Hippocampal formation (tissue), 2 donors: ENCODE measurements at regions not wholly inside any gene's neighbourhood (a gene's known extent, or its start where the extent isn't known, plus 50 kb on each side); places are given as distances from the start of the nearest gene placed in this dataset.

Experiments
- DNase-seq, 2 donors: peaks; one replicate each; lab custom pipeline; 2025; lab: John Stamatoyannopoulos, UW

DNA sequence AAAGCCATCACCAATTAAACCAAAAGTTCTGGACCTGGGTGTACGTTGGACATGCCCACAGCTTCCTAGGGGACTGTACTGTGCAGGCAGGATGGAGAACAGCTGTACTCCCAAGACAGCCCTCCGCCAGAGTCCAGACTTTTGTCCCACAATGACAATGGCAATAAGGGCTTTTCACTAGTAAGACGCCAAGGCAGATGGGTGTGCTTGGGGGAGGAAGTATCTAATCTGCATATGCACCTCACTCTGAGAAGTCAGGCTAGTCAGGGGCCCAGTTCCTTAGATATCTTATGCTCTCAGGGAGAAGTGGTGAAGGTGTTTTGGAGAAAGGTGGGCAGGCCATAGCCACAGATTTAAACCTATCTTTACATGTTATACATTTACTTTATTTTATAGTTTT, 85.1 kb upstream of the USP47 start:
- no peak for DNase-seq

- DNase-seq: no peak
Measured at GRCh38 chr11:11755871-11756270, 85.9 kb upstream of the USP47 start.

GRCh38 chr11:11752679-11753078, 89.1 kb upstream of the USP47 start:
- DNase-seq: no peak

- no peak for DNase-seq
Measured at GRCh38 chr11:11750017-11750878, 91.5 kb upstream of the USP47 start.

DNA sequence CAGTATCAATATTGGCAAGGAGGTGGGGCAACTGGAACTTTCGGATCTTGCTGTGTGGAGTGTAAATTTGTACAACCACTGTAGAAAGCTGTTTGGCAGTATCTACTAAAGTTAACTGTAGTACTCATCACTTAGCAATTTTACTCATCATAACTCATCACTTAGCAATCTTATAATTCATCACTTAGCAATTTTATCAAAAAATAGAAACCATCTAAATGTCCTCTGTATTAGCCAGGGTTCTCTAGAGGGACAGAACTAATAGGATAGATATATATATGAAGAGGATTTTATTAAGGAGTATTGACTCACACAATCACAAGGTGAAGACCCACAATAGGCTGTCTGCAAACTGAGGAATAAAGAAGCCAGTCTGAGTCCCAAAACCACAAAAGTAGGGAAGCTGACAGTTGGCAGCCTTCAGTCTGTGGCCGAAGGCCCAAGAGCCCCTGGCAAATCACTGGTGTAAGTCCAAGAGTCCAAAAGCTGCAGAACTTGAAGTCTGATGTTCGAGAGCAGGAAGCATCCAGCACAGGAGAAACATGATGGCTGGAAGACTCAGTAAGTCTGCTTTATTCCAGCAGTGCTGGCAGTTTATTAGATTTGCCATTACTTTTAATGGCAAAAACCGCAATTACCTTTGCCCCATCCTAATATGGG, 92.9 kb upstream of the USP47 start:
- no peak for DNase-seq

GRCh38 chr11:11747570-11747969, 94.2 kb upstream of the USP47 start:
- no peak for DNase-seq

DNA sequence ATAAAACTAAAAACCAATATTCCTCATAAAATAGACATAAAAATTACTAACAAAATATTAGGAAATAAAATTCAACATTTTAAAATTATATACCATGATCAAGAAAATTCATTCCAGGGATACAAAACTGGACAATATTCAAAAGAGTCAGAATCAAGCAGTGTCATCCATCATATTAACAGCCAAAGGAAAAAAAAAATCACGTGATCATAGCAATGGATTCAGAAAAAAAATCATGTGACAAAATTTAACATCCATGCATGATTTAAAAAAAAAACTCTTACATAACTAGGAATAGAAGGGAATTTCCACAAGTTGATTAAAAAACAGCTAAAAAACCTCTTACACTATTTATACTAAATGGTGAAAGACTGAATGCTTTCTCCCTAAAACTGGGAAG, 95.3 kb upstream of the USP47 start:
- no peak for DNase-seq

DNA sequence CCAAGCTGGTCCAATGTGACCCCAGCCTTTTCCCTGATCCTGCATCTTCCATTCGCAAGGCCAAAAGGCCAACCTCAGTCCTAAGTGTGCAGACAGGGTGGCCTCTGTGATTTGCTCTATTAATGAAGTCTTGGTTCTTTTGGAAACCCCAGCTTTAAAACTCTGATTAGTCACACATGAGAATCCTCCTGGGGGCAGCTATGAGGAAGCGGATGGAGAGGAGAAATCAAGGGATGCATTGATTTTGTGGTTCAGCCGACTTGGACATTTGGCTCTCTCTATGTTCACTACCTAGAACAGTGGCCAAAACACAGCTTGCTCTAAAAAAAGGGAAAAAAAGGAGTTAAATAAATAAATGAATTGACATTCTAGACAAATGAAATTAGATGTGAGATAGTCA, 98.6 kb upstream of the USP47 start:
- no peak for DNase-seq

GRCh38 chr11:11742486-11742885, 99.3 kb upstream of the USP47 start:
- no peak for DNase-seq

- DNase-seq: no peak
Measured at GRCh38 chr11:11740836-11741235, 100.9 kb upstream of the USP47 start.

DNA sequence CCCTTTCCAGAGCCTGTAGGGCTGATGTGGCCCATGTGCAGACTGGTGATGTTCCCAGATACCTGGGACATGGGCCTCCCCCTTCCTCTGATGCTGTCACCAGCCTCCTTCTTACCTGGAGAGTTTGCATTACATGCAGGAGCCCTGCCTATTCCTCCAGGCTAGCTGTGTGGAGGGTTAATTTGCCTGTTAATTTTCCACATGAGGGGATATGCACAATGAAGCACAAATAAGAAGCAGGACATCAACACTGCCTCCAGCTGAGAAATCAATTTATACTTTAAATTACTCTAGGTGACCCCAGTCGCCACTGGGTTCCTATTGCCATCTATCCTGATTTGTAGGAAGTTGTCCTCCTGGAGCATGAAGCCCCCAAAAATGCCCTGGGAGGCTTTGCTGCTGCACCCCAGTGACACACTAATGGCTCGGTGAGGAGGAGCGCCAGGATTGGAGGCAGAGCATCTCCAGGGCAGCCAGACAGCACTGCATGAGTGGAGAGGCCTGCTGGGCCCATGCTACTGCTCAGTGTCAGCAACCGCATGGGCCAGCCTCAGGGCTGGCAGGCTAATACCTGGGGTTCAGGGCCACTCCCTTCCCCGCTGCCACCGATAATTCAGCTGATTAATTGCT, 101.6 kb upstream of the USP47 start:
- no peak for DNase-seq

- DNase-seq: no peak
Measured at GRCh38 chr11:11738370-11738769, 103.4 kb upstream of the USP47 start.

GRCh38 chr11:11735586-11735985, 106.2 kb upstream of the USP47 start:
- no peak for DNase-seq

GRCh38 chr11:11733246-11733747, 108.5 kb upstream of the USP47 start:
- DNase-seq: no peak

GRCh38 chr11:11732116-11732515, 109.7 kb upstream of the USP47 start:
- no peak for DNase-seq

- no peak for DNase-seq
Measured at GRCh38 chr11:11731311-11732083, 109.7 kb upstream of the GALNT18 start.

GRCh38 chr11:11728386-11728785, 106.6 kb upstream of the GALNT18 start:
- DNase-seq: no peak

DNA sequence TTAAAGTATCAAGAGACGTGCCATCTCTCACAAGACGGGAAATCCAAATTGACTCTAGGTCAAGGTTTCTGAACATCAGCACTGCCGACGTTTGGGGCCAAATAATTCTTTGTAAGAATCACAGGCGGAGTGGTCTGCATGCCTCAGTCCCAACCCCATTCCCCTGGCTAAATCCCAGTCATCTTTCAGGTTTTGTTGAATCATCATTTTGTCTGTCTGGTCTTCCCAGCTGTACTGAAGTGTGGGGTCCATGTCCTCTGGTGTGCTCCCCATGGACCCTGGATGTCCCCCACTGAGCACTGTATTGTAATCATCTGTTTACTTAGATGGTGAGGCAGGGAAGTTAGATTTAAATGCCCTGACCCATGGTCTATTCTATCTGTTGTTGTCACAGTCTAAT, 103.6 kb upstream of the GALNT18 start:
- DNase-seq: no peak

DNA sequence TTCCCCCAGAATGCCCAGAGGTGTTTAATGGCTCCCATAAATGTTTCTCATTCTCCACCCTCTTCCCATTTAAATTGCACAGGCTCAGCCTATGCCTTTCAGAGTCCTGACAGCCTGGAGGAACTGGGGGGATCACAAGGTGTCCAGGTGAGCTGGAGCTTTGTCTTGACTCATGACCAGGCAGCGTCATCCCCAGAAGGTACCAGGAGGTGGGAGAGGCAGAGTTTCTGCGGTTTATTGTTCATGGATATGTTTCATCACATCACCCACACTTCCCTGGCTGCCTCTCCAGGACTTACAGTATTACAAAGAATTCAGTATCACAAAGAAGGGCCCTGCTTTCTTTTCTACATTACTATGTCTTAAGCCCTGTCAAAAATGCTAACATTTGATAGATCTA, 103.2 kb upstream of the GALNT18 start:
- no peak for DNase-seq

- DNase-seq: no peak
Measured at GRCh38 chr11:11722861-11723260, 101.1 kb upstream of the GALNT18 start.

DNA sequence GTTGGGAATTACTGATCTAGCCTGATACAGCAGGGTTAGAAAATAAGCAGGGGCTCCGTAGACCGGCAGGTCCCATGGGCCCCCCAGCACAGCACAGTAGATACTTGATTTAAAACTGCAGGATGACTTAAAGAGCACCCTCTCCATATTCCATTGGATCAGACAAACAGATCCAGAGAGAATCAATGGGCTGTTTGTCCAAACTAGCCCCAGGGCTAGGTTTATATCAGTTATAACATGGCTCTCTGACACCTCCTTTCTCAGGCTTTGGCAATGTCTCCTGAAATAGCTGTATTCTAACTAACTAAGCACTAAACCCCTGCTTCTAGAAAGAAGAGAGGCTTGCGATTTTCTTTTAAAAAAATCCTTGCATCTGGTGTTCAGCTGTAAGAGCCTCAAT, 100.4 kb upstream of the GALNT18 start:
- DNase-seq: no peak

DNA sequence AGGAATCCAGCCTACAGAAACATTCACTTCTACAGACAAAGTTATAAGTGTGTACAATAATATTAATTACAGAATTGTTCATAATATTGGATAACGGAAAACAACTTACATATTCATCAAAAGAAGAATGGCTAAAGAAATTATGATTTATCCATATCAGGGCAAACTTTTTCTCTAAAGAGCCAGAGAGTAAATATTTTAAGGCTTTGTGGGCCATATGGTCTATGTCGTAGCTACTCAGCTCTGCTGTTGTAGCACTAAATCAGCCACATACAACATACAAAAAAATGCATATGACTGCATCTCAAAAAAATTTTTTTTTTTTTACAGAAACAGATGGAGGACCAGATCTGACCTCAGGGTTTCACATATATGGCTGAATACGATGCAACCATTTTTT, 96.7 kb upstream of the GALNT18 start:
- no peak for DNase-seq
